GM18867 (cell line): ENCODE measurements at regions not wholly inside any gene's neighbourhood (a gene's known extent, or its start where the extent isn't known, plus 50 kb on each side); places are given as distances from the start of the nearest gene placed in this dataset.

Experiments used
- ATAC-seq: cut with Tn5 transposase; IDR thresholded peaks from one replicate; pipeline ENCODE4 v1.9.1; 2021; ENCODE audit warnings: mild to moderate bottlenecking, moderate library complexity; ENCODE audit not compliant: unreplicated experiment

DNA sequence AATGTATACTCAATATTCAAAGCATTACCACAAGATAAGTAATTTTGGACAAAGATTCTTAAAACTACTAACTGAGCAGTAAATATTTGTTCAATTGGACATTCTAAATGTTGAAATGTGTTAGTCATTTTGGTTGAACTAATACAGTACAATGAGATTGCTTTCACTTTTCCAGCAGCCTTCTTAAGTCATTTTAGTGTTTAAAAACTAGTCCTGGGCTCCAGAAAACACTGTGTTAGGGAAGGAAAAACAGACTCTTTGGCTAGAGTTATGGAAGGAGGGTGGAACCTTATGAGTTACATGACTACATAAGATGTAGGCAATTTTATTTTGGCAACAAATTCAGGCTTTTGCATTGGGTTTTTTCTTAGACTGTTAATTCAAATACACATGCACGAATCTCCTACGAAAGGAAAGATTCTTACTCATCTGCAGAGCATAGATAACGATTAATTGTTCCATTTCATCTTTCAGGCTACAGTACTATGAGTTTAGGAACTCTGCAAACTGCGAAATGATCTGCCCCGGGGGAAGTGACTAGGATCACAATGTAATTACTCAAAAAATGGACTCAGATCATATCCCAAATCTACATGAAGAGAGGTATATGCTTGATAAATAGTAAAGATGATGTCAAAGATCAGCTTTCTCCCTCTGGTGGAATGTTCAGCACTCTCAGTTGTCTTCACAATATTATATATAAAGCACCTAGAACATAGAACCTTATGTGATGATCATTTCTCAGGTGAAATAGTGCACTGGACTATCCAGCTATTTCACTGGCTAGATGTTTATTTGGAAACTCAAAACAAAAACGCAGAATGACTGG, 492.8 kb upstream of the MDFIC2 start:
- ATAC-seq, result no peak

DNA sequence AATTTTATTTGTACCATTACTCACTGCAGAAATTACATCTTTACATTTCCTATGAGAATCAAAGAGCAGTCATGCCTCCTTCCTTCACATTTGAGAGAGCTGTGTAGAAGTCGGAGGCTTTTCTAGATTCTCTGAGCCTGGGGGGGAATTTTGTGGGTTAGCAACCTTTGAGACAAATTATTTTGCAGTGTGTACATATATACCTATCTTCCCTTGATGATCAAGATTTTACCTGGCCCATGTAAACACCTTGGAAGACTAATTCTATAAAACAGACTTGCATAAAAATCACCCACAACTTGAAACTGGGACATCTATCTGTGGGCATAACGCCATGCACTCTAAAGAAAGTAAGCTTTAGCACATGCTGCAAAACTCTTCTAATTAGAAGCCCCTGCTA, 491.5 kb upstream of the MDFIC2 start:
- ATAC-seq, result no peak

DNA sequence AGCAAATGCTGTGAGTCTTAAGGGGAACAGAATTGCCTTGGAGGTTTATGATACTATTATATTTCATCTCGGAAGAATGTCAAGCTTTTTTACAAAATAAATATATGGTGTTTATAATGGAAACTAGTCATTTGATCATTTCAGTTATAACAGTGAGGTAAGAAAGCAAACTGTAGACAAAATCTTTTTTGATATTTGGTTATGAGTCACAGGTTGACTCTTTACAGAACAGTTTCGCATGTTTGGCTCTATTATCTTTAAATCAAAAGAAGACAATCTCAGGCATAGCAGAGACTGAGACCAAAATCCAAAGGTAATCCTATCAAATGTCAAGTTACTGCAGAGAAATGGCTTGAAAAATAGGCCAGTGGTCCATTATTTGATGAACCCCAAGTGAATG, 490.9 kb upstream of the MDFIC2 start:
- ATAC-seq, result no peak

DNA sequence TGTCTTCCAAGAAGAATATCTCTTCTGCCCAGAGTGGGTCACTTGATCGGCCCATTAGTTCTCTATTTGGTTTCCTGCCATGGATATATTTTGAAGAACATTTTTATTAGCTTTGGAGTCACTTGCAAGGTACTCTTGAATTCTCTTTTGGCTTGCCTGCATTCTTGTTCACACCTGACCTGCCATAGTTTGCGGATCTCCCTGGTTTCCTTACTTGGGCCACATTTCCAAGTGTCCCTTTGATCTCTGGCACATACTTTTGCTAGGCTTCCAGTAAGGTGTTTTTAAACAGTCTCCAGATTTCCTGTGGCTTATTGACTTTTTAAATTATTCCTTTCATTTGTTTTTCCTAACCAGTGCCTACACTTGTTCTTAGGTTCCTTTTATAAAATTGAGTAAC, 488.5 kb upstream of the MDFIC2 start:
- ATAC-seq, result no peak

DNA sequence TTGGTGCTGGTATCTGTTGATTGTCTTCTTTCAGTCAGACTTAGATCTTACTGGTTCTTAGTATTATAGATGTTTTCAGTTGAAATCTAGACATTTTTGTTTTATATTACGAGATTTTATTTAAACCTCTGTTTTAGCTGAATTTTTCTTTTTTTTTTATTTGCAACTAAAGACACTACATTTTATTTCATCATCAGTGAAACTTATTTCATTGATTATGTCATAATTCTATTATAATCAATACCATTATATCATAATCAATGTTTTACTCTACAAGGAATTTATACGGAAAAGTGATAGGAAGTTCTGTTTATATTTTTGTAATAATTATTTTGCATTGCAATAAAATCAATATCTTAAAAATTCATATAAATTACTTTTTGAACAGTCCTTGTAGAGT, 477.4 kb upstream of the MDFIC2 start:
- ATAC-seq, result no peak

DNA sequence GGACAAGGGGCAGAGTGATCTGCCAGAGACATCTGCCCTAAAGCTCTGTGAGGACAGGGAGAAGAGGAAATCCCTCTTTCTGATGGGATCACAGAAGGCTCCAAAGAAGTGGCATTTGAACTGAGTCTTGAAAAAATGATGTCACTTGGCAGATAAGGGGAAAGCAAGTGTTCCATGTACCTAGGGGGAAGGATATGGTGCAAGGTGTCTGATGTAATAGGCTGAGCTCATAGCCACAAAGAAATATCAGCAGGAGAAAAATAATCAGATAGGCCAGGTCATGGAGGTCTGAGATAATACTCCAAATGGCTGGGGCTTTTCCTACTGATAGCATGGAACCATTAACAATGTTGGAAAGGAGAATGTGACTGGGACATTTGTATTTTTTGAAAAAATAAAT, 468.4 kb upstream of the MDFIC2 start:
- no peak for ATAC-seq

DNA sequence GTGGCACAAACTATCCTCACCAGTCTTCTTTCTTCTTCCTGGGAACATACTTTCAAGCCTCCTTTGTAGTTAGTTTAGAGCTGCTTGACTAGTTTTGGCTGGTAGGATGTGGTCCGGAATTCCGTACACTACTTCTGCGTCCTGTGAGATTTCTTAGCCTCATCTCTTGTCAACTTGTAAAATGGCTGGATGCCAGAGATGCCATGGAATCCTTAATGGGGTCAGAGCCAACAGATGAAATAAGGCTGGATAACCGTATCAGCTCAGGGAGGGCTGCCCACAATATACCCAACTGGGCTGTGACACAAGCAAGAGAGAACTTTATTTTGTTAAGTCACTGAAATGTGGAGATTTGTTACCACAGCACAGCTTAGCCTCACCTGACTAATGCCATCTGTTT, 466.9 kb upstream of the MDFIC2 start:
- no peak for ATAC-seq

DNA sequence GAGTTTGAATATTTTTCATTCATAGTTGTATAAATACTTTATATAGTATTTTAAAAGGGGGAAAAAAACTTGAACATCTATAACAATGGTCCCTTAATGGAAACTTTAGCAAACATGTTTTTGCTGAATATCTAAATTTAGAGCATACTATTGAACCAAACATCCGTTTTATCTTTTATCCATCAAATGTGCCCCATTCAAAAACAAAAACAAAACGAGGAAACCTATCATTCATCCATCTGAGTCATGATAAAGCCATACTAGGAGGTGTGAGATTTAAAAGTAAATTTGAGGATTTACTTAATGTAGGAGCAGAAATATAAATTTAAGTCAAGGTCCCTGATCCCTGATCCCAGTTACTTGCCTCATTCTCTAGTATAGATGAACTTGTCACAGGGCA, 463.6 kb upstream of the MDFIC2 start:
- no peak for ATAC-seq

DNA sequence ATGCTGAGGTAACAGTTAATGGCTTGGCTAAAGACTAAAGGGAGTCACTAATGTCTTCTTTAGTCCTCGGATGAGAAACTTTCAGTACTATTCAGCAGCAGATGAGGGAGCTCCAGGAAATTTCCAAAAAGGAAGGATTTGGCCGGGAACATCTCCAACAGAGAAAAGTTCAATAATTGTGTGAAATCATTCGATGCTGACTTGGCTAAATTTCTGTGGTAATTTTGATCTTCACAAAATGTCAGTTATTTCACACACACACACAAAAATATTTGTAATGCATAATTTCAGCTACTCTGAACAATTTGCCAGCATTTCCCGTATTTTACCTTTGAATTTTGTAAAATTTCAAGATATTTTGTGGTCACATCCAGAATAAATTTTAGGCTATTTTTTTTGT, 462.8 kb upstream of the MDFIC2 start:
- ATAC-seq, result no peak

DNA sequence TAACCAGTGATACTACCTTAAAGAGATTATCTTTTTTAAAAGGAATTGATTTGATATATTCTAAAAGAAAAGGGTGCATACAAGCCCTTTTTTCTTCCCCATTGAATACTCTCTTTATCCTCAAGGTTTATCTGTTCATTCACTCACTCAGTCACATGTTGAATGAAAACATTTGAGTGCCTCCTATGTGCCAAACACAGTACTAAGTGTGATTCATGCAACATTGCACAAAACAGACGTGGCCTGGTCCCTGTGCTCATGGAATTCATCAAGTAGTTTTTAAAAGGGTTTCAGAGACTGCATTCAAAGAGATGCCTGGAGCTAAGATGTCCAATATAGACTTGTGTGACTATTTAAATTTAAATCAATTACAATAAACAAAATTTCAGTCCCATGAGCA, 462.2 kb upstream of the MDFIC2 start:
- ATAC-seq, result no peak

DNA sequence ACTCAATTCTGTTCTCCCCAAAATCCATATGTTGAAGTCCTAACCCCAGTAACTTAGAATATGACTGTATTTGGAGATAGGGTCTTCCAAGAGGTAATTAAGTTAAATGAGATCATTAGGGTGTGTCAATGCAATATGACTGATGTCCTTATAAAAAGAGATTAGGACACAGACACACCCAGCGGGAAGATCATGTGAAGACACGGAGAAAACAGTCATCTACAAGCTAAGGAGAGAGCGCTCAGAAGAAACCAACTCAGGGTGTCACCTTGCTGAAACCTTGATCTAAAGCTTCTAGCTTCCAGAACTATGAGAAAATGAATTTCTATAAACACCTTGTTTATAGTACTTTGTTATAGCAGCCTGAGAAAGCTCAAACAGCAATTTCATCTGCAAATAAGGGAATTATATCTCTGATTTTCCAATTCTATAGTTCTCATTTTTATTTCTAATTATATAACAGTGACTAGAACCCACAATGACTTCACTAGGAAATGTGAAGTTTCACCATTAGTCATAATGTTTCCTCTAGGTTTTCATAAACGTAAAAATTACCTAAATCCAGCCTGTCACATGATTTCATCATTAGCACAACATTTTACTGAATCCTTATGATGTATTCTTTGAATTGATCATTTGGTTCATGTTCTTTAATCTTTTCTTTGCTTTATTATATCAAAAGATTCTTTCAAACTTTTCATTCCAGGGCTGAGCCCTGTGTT, 459.1 kb upstream of the MDFIC2 start:
- ATAC-seq, result no peak

DNA sequence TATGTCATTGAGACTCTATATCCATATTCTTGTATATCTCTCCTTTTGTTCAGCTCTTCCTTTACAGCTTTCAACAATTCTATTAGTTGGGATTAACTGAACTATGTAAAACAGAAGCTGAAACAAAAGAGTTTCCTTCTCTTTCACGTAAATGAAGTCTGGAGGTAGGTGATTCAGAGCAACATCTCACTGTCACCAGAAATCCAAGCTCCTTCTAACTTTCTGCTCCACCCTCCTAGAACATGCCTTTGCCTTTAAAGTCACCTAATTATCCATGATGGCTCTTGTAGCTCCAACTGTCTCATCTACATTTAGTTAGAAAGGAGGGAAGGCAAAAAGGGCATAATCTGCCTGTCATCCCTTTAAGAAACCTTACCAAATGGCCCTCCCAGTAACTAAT, 458.2 kb upstream of the MDFIC2 start:
- no peak for ATAC-seq

DNA sequence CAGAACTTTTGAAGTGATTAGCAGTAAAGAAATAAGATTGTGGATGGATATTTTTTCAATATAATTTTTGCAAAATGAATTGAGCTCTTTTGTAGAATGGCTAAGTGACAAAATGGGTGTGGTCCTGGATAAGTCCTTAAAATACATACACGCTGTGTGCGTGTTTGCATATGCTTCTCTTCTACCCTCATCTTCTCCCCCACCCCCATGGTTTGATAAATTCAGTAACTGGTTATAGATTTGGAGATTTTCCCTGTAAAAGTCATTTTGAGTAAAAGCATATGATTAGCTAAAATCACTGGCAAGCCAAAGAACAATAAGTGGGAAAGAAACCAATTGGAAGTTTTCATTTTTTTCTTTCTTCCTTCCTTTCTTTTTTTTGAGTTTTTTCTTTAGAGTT, 453.9 kb upstream of the MDFIC2 start:
- no peak for ATAC-seq

DNA sequence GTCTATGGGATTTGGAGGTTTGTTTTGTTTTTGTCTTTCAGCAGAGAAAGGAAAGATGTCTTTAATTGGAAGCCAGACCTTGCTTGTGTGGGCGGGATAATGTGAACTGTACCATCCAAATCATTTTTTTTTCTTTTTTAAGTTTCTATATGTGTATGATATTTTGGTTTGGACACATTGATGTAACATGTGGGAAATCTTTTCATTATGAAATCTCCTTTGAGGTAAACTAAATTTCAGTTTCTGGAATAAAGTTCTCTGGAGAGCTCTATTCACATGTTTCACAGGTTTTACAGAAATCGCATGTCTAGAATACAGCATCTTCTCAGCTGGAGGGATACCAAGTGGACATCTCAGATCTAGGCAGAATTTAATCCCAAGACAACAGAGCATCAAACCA, 451.5 kb upstream of the MDFIC2 start:
- ATAC-seq, result no peak

DNA sequence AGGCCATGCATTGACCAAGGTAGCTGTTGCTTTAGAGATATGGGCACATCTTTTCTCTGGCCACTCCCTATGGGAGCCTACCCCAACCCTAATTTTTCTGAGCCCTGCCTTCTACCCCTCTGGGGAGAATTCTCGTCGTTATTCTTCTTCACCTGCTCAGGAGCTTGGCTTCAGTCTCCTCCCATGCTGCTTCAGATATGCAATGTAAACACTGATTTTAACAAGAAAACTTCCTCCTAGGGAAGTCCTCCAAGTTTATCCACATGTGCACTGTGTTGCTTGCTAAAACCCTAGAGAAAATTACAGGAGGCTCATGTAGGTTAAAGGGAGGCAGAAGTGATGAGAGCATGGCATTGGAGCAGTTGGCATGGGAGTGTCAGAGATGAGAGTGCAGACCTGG, 445.2 kb upstream of the MDFIC2 start:
- ATAC-seq, result no peak

DNA sequence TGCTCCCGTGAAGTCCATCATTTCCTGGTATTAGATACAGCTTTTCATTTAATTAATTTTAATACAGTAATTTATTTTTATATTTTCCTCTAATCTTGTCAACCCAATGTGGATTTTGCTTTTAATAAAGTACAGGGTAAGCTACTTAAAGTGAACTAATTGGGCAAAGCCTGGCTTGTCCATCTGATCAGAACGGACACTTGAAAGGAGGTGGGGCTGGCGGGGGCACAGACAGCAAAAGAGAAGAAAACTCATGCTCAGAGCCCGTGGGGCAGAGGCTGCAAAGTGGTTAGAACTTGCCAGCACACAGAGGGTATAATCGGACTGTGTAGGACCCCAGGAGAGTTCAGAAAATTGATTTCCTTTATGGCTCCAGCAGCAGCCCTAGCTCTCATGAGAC, 443.1 kb upstream of the MDFIC2 start:
- ATAC-seq, result no peak

DNA sequence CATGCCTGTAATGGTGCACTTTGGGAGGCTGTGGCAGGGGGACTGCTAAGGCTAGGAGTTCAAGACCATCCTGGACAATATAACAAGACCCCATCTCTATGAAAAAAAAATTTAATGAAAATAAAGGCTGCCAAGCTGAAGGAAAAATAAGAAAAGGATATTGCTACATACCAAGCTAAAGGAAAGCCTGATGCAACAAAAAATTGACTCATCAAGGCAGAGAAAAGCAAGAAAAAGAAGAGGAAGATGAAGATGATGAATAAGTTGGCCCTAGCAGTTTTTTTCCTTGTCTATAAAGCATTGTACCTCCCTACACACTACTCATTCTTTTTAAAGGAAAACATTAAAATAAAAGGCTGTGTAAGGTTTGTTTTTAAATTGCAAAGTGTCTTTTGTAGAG, 441.9 kb upstream of the MDFIC2 start:
- no peak for ATAC-seq

DNA sequence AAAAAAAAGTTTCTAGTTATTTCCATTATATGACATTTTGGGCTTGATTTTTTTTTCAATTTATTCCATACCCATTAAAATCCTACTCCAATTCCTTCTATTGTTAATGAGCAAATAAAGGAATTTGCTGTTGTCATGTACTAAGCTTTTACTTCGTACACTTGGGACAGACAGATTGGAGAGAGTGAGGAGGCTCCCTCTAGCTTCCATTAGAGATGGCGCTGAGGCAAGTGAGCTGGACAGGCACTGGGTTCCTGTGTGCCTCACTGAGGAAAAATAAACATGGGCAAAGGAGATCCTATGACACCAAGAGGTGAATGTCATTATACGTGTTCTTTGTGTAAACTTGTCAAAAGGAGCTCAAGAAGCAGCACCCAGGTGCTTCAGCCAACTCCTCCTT, 441.1 kb upstream of the MDFIC2 start:
- no peak for ATAC-seq

DNA sequence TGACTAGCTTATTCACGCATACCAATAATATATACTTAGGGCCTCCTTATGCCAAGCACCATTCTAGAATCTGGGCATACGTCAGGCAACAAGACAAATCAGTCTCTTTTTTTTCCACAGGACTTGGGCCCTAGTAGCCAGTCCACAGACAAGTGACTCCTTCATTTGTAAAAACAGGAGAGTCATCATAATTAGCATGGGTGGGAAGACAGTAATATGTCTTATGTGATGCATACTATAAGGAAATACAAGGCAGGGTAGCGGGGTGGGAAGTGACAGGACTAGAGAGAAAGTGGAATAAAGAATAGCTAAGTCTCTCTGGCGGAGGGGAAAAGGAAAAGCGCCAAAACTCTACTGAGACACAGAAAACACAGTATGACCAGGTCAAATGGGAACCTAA, 439.6 kb upstream of the MDFIC2 start:
- no peak for ATAC-seq

DNA sequence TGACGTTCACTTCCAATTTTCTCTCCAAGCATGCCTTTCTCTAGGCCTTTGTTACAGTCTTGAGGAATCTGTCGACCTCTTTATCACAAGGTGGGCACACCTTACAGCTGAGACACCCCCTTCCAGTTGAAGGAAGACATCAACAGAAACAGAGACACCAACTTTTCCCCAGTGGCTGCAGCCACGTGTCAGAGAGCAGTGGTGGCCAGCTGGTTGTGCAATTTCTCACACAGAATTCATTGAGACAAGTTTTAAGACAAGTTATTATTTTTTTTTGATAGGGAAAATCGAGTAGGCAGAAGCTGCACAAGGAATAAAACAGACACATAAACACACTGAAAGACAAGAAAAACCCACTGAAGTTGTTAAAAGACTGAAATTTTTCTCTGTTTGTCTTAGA, 436.7 kb upstream of the MDFIC2 start:
- ATAC-seq, result no peak

DNA sequence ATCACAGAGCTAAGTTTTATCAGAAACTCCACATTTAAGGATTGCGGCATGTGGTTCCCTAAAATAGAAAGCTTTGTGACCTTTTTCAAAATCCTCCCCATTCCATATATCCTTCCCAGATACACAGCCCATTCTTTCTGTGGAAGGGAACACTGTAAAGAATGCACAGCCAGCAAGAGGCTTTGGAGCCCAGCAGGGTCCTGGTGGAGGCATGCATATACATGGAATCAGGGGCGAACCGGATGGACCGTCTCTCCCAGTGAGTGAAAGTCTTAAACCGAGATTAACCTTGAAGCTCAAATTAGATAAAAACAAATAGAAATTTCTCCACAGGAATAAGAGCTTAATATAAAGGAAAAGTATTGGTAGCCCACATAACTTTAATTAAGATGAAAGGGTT, 436.2 kb upstream of the MDFIC2 start:
- no peak for ATAC-seq

DNA sequence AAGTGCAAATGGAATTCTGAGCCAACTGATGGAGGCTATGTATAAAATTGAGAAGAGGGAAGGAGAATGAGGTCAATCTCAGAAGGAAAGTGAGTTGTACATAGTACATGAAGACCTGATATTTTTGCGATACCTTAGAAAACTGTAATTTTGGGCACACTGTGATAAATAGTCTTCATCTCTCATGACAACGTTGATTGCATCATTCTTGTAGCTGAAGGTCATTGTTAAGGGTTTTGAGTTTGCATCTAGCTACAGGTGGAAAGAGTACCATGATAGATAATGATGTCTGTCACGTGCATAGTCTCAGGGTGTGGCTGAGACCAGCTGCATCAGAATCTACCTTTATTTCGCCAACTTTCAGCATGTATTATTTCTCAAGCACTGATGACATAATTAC, 435.4 kb upstream of the MDFIC2 start:
- ATAC-seq, result no peak

DNA sequence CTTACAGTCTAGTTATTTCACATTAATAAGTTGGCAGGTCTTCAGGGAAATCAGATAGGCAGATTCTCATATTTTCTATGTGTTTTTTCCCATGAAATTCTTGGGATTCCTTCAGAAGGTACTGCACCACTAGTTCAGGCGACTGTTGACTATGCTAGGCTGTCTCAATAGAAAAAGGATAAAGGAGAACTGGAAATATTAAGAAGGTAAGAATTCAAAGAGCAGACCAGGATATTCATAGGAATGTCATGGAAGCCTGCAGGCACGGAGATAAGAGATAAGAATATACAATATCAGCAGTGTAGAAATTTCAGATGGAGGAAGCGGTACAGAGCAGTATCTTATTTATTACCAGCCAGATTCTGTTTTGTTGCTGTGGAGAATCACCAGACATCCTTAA, 432.1 kb upstream of the MDFIC2 start:
- ATAC-seq, result no peak
